Superior temporal gyrus (tissue), 1 donor: ENCODE measurements at regions not wholly inside any gene's neighbourhood (a gene's known extent, or its start where the extent isn't known, plus 50 kb on each side); places are given as distances from the start of the nearest gene placed in this dataset.

Experiments used
- DNase-seq: peaks from one replicate; pipeline ENCODE4 v3.0.0-alpha.2; 2016; ENCODE audit errors: extremely low spot score

DNA sequence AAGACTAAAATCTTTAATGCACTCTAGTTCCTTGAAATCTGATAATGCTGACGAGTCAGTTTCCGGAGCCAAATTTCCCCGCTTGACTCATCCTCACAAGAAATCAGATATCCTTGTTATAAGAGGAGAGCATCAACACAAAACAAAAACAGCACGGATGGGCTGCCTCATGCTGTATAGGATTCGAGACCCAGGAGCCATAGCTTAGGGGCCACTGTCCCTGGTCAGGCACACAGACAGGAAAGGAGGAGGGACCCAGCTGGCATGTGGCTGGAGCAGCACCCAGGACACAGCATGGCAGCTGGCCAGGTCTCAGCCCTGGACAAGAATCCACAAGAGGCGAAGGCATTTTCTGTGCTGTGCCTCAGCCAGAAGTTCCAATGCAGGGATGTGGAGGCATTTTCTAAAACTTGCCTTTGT, 110.2 kb upstream of the SPATA13 start:
- DNase-seq, result peak; percentile 75

DNA sequence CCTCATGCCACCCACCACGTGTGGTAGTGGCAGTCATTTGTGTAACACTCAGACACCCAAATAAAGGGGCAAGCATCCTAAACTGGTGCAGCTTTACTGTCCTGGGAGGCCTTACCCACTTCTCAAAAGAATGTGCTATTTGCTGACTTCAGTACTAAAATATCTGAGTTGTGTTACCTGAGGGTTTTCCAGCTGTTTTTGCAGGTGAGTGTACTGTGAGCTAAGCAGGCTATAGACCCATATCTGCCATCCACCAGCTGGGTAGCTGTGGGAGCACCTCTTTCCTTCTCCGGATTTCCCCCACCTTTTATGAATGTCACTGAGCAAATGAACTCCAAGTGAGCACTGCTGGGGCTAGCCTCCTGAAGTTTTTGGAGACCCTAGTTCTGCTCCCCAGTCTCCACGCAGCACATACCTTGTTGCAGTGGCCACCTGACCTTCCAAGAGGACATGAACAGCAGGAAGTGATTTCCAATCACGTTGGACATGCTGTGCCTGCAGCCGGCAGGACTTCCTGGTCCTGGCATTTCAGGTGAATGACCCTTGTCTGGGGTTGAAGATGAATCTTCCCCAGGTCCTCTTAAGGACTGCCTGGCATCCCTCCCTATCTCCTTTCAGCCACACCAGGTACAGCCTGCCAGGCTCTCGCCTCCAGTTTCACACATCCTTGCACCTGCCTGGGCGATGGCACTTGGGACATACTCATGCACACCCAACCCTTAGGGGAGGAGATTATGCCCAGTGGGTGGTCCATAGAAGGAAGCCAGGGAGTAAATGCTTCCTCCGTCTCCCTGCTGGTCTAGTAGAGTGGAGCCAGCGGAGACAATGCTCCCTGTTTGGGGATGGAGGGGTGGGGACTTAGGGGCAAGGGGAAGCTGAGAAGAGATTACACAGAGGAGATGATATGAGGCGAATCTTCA, 109.5 kb upstream of the SPATA13 start:
- no peak for DNase-seq

DNA sequence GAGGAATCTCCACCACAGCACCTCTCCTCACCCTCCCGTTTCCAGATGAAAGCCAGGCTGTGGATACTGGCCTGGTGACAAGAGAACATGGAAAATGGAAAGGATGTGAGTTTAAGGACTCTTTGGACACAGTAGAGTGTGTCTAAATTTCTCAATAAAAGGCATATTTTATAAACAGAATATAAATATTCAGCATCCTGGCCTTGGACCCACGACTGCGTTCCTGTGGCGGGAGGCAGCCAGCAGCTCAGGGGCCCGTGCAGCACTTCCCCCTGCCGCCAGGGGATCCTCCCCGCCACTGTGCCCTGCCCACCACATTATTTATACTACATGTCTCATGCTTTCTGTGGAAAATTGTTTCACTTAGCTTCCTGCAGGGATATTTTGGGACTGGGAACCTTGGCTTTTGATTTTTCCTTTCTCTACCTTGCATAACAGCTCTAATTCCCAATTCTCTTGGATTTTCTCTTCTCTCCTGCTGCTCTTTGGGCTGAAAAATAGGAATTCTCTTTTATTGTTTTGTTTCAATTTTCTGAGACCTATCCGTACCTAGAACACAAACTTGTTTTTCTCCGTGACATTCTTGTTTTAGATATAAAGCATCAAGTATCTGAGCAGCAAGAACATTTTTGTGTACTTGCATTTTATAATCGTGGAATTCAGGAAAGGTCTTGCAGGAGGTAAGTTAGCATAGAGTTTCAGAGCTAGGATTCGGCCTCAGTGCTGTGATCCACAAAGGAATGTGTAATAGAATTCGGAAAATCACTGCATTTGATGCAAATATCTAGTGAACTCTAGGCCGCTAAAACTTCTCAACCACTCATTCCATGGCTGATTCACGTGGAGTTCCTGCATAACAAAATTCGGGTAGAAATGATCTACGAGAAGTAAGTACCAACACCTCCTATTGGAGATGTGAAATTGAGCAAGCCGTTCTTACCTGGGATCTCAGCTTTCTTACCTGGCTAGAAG, 107.7 kb upstream of the SPATA13 start:
- peak; percentile 70 for DNase-seq

- peak; percentile 95 for DNase-seq
Measured at GRCh38 chr13:24053519-24054251, 106.8 kb upstream of the SPATA13 start.

DNA sequence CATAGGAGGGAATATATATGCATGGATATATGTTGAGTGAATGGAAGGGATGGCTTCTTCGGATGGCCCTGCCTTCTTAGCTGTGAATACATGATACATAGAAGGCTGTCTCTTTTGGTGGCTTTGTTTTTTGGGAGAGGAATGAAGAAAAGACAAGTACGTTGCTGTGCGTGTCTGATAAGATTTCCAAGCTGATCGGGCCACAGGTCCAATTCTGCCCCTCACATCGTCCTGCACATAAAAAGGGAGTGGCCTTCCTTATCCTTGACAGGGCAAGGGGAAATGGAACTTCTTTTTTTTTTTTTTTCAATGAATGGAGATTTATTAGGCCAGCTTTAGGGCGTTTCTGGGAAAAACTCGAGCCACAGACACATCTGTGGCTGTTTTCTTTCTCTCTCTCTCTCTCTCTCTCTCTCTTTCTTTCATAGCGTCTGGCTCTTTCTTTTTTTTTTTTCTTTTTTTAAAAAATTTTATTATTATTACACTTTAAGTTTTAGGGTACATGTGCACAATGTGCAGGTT, 103.8 kb upstream of the SPATA13 start:
- DNase-seq, result no peak

GRCh38 chr13:24060993-24061392, 99.5 kb upstream of the SPATA13 start:
- no peak for DNase-seq

DNA sequence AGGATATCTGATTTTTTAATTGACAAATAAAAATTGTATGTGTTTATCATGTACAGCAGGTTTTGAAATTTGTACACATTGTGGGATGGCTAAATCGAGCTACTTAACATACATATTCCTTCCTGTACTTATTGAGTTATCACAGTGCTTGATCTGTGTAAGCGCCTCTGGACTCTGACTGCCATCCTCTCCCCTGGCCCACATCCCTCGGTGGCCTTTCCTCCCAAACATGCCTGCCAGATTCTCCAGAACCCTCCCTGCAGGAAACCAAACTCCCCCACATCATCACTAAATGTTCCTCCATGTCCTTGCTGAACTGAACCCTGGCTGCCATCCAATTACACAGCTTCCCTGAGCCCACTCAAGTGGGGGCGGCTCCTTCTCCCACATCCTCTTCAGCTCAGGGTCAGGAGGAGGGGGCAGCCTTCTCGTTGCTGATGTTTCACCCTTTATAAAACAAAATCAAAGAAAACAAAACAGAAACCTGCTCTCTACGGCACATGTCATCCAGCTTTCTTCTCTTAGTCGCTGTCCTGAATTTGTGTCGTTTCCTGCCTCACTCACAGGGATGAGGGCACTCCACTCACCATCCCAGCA, 97.1 kb upstream of the SPATA13 start:
- no peak for DNase-seq

GRCh38 chr13:24064371-24064770, 96.1 kb upstream of the SPATA13 start:
- no peak for DNase-seq

GRCh38 chr13:24065176-24065575, 95.3 kb upstream of the SPATA13 start:
- DNase-seq, result no peak

GRCh38 chr13:24066405-24067295, 93.9 kb upstream of the SPATA13 start:
- DNase-seq, result no peak

GRCh38 chr13:24068472-24068871, 92.0 kb upstream of the SPATA13 start:
- DNase-seq, result no peak

GRCh38 chr13:24071016-24071415, 89.5 kb upstream of the SPATA13 start:
- no peak for DNase-seq

- DNase-seq, result no peak
Measured at GRCh38 chr13:24071423-24072075, 89.0 kb upstream of the SPATA13 start.

- DNase-seq, result no peak
Measured at GRCh38 chr13:24073657-24074056, 86.9 kb upstream of the SPATA13 start.

GRCh38 chr13:24074678-24075077, 85.8 kb upstream of the SPATA13 start:
- DNase-seq, result peak; percentile 55

DNA sequence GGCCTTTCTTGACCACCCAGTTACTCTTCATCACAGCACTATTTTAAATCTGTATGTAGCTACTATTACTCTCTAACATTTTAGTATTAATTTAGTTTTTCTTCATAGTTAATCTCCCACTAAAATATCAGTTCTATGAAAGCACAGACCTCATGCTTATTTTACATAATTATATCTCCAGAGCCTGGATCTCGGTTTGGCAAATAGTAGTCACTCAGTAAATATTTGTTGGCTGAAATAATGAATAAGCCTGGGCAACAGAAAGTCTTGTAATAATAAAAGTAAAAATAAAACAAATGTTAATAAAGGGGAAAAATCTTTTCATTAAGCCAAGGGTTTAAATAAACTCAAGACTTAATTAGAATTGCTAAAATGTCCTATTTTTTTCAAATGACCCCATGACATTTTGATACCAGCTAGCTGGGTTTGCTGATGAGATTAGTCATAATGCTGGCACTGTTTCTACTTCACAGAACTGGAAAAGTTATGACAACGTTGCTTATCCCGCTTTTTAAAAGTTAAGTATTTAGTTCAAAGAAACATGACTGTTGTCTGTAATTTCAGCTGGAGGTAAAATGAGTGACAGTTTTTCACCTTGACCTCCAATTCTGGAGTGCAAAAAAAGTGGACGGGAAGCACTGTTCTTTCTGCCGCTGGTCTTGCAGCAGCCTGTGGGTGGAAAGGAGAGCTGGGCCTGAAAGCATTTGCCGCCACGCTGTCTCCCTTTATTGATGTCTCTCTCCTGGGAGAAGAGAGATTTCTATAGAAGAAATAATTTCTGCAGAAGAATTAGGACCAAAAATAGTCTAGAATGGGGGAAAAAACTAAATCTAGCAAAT, 85.2 kb upstream of the SPATA13 start:
- no peak for DNase-seq

DNA sequence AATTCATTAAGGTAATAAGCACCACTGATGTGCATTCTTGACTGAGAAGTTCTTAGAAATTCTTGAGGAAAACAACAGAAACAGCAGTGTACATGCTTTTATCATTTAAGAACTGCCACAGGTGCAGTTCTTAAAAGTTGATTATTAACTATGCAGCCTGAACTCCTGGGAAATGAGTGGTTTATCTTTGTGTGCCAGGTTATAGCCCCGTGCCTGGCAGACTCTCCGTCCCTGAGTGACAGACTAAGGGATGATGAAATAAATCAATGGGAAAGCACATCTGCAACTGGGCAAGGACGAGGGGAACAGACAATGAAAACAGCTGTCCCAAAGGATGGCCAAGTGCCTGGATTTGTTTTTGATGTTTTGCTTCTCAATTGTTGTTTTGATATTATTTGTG, 84.4 kb upstream of the SPATA13 start:
- peak; percentile 72 for DNase-seq

GRCh38 chr13:24076636-24077035, 83.9 kb upstream of the SPATA13 start:
- DNase-seq, result no peak

GRCh38 chr13:24080134-24080533, 80.4 kb upstream of the SPATA13 start:
- no peak for DNase-seq
